ENCODE measurements at regions not wholly inside any gene's neighbourhood (a gene's known extent, or its start where the extent isn't known, plus 50 kb on each side); places are given as distances from the start of the nearest gene placed in this dataset.

GRCh38 chr7:124550036-124550435 lies 215.6 kb downstream of the GPR37 start:
- TF ChIP-seq CTCF (IDR thresholded peaks at IDR 0.05; ENCODE audit: low read depth, low read length): no peak
- no peak overlapping the region for H3K4me3 ChIP-seq (replicated peaks in 1 of 2; ENCODE audit: low read depth in 2 of 2, low read length in 2 of 2)
- DNase-seq (ENCODE audit: low read depth in 2 of 2): no peak

GRCh38 chr7:124542476-124542875 lies 223.1 kb downstream of the GPR37 start:
- TF ChIP-seq CTCF (IDR thresholded peaks at IDR 0.05; ENCODE audit: low read depth, low read length): no peak
- no peak overlapping the region for H3K4me3 ChIP-seq (replicated peaks in 1 of 2; ENCODE audit: low read depth in 2 of 2, low read length in 2 of 2)

GRCh38 chr7:124536156-124536762 lies 229.3 kb downstream of the GPR37 start:
- no peak overlapping the region for H3K4me3 ChIP-seq (replicated peaks in 1 of 2; ENCODE audit: low read depth in 2 of 2, low read length in 2 of 2)
- TF ChIP-seq CTCF (IDR thresholded peaks at IDR 0.05; ENCODE audit: low read depth, low read length): no peak
- no peak for DNase-seq (ENCODE audit: low read depth in 2 of 2)

More at GRCh38 chr7:124542476-124542875, 223.1 kb downstream of the GPR37 start:
- DNase-seq (ENCODE audit: low read depth in 2 of 2): no peak

GRCh38 chr7:124532166-124532565 lies 233.4 kb downstream of the GPR37 start:
- H3K4me3 ChIP-seq (replicated peaks in 1 of 2; ENCODE audit: low read depth in 2 of 2, low read length in 2 of 2): no peak overlapping the region
- no peak for TF ChIP-seq CTCF (IDR thresholded peaks at IDR 0.05; ENCODE audit: low read depth, low read length)
- no peak for DNase-seq (ENCODE audit: low read depth in 2 of 2)

GRCh38 chr7:124516911-124517310 lies 248.7 kb downstream of the GPR37 start:
- no peak for TF ChIP-seq CTCF (IDR thresholded peaks at IDR 0.05; ENCODE audit: low read depth, low read length)
- DNase-seq (ENCODE audit: low read depth in 2 of 2): no peak
- H3K4me3 ChIP-seq (replicated peaks in 1 of 2; ENCODE audit: low read depth in 2 of 2, low read length in 2 of 2): no peak overlapping the region

GRCh38 chr7:124515106-124515830 lies 250.3 kb downstream of the GPR37 start:
- TF ChIP-seq CTCF (IDR thresholded peaks at IDR 0.05; ENCODE audit: low read depth, low read length): no peak
- no peak overlapping the region for H3K4me3 ChIP-seq (replicated peaks in 1 of 2; ENCODE audit: low read depth in 2 of 2, low read length in 2 of 2)
- no peak for DNase-seq (ENCODE audit: low read depth in 2 of 2)
